Endothelial cell (in vitro differentiated cells): ENCODE measurements at regions not wholly inside any gene's neighbourhood (a gene's known extent, or its start where the extent isn't known, plus 50 kb on each side); places are given as distances from the start of the nearest gene placed in this dataset.

Experiments
- DNase-seq: peaks from one replicate; pipeline ENCODE4 v3.0.0; 2021; ENCODE audit warnings: low spot score
- H3K27ac Mint-ChIP-seq: one replicate; pipeline ENCODE4 v1.8.0; 2021; ENCODE audit warnings: mixed read lengths, inconsistent platforms; ENCODE audit not compliant: unreplicated experiment
- H3K27me3 Mint-ChIP-seq: one replicate; pipeline ENCODE4 v1.8.0; 2021; ENCODE audit warnings: mild to moderate bottlenecking, moderate library complexity, mixed read lengths, inconsistent platforms; ENCODE audit not compliant: unreplicated experiment
- H3K36me3 Mint-ChIP-seq: one replicate; pipeline ENCODE4 v1.8.0; 2021; ENCODE audit warnings: mild to moderate bottlenecking, low read depth, mixed read lengths, inconsistent platforms; ENCODE audit not compliant: unreplicated experiment
- H3K4me1 Mint-ChIP-seq: one replicate; pipeline ENCODE4 v1.8.0; 2021; ENCODE audit warnings: mild to moderate bottlenecking, mixed read lengths, inconsistent platforms; ENCODE audit not compliant: unreplicated experiment
- H3K4me3 Mint-ChIP-seq: one replicate; pipeline ENCODE4 v1.8.0; 2021; ENCODE audit warnings: mild to moderate bottlenecking, mixed read lengths, inconsistent platforms; ENCODE audit not compliant: unreplicated experiment
- H3K9me3 Mint-ChIP-seq: one replicate; pipeline ENCODE4 v1.8.0; 2021; ENCODE audit warnings: mixed read lengths, inconsistent platforms; ENCODE audit not compliant: unreplicated experiment
- CTCF ChIP-seq: fragments of 200-600 bp; sonication (generic); IDR thresholded peaks from one replicate; pipeline ENCODE4 v1.5.0; 2021; ENCODE audit warnings: antibody characterized with exemption; ENCODE audit not compliant: unreplicated experiment

GRCh38 chr12:70052476-70052875, 190.8 kb upstream of the CNOT2 start:
- H3K4me3 Mint-ChIP-seq, result no peak overlapping the region
- no peak for TF ChIP-seq CTCF
- no peak for DNase-seq
- H3K36me3 Mint-ChIP-seq, result peaks cover 5% of the 10 kb centered on the region
- H3K9me3 Mint-ChIP-seq, result no peaks in the 10 kb centered on the region
- peaks cover 1% of the 10 kb centered on the region for H3K27me3 Mint-ChIP-seq
- peaks cover 13% of the 10 kb centered on the region for H3K4me1 Mint-ChIP-seq
- H3K27ac Mint-ChIP-seq, result no peak overlapping the region

GRCh38 chr12:70052931-70053497, 190.2 kb upstream of the CNOT2 start:
- H3K4me3 Mint-ChIP-seq, result no peak overlapping the region
- DNase-seq, result no peak
- TF ChIP-seq CTCF, result no peak
- peaks cover 5% of the 10 kb centered on the region for H3K36me3 Mint-ChIP-seq
- H3K27me3 Mint-ChIP-seq, result peaks cover 1% of the 10 kb centered on the region
- H3K27ac Mint-ChIP-seq, result no peak overlapping the region
- peaks cover 13% of the 10 kb centered on the region for H3K4me1 Mint-ChIP-seq
- no peaks in the 10 kb centered on the region for H3K9me3 Mint-ChIP-seq

- Mint-ChIP-seq H3K4me1 (peaks cover 2% of the 10 kb centered on the region), H3K9me3 (no peaks in the 10 kb centered on the region), H3K27me3 (no peaks in the 10 kb centered on the region), H3K36me3 (no peaks in the 10 kb centered on the region), H3K4me3 (no peak overlapping the region), H3K27ac (no peak overlapping the region)
- DNase-seq, result no peak
- no peak for TF ChIP-seq CTCF
Measured at GRCh38 chr12:70059373-70059772, 183.9 kb upstream of the CNOT2 start.

- Mint-ChIP-seq H3K27me3 (no peaks in the 10 kb centered on the region), H3K36me3 (no peaks in the 10 kb centered on the region), H3K4me3 (no peak overlapping the region), H3K9me3 (no peaks in the 10 kb centered on the region), H3K27ac (no peak overlapping the region), H3K4me1 (no peaks in the 10 kb centered on the region)
- TF ChIP-seq CTCF, result no peak
- DNase-seq, result no peak
Measured at GRCh38 chr12:70060634-70061033, 182.6 kb upstream of the CNOT2 start.

GRCh38 chr12:70068743-70069142, 174.5 kb upstream of the CNOT2 start:
- Mint-ChIP-seq H3K4me1 (peaks cover 8% of the 10 kb centered on the region), H3K27me3 (peaks cover 2% of the 10 kb centered on the region), H3K9me3 (no peaks in the 10 kb centered on the region), H3K36me3 (no peaks in the 10 kb centered on the region), H3K27ac (no peak overlapping the region), H3K4me3 (no peak overlapping the region)
- no peak for DNase-seq
- TF ChIP-seq CTCF, result no peak
